ENCODE measurements at regions not wholly inside any gene's neighbourhood (a gene's known extent, or its start where the extent isn't known, plus 50 kb on each side); places are given as distances from the start of the nearest gene placed in this dataset.

GRCh38 chr5:40276426-40277102 is 403.2 kb upstream of the PTGER4 start:
- TF ChIP-seq, protein P1, sequence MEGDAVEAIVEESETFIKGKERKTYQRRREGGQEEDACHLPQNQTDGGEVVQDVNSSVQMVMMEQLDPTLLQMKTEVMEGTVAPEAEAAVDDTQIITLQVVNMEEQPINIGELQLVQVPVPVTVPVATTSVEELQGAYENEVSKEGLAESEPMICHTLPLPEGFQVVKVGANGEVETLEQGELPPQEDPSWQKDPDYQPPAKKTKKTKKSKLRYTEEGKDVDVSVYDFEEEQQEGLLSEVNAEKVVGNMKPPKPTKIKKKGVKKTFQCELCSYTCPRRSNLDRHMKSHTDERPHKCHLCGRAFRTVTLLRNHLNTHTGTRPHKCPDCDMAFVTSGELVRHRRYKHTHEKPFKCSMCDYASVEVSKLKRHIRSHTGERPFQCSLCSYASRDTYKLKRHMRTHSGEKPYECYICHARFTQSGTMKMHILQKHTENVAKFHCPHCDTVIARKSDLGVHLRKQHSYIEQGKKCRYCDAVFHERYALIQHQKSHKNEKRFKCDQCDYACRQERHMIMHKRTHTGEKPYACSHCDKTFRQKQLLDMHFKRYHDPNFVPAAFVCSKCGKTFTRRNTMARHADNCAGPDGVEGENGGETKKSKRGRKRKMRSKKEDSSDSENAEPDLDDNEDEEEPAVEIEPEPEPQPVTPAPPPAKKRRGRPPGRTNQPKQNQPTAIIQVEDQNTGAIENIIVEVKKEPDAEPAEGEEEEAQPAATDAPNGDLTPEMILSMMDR (IDR thresholded peaks at IDR 0.05) = no peak
- H3K4me1 ChIP-seq = no peaks in the 10 kb centered on the region
- H2AFZ ChIP-seq = no peak overlapping the region

DNA sequence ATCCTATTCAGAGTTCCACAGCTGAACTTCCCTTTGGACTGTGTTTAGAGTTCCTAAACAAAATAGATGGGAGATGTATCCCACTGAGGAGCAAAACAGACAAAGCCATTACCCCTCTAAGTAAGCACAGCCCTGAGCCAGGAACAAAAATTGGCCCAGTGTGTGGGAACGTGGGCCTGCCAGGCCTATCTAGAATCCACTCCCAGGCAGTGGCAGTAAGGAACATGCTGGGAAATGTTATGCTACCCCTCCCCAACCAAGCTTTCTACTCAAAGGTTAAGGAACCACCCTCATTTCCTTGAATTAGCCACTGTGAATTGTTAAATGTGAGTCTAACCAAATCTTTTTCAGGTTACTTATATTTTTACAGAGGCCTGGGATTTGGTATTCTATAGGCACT is 405.1 kb upstream of the PTGER4 start:
- Histone ChIP-seq H2AFZ (no peak overlapping the region), H3K27me3 (ENCODE audit: control insufficient read depth, insufficient read depth, low read length) (no peaks in the 10 kb centered on the region), H3K4me1 (no peaks in the 10 kb centered on the region), H3K9ac (no peak overlapping the region), H3K36me3 (ENCODE audit: control insufficient read depth, insufficient read depth, low read length) (no peaks in the 10 kb centered on the region), H3K4me2 (ENCODE audit: low read length) (no peak overlapping the region), H3K79me2 (no peaks in the 10 kb centered on the region), H3K27ac (no peak overlapping the region), H3K9me3 (ENCODE audit: control insufficient read depth, low read length) (no peaks in the 10 kb centered on the region), H3K4me3 (ENCODE audit: low read depth, low read length) (no peak overlapping the region)
- TF ChIP-seq, protein P1 (IDR thresholded peaks at IDR 0.05) = no peak

More at GRCh38 chr5:40276426-40277102, 403.2 kb upstream of the PTGER4 start:
- no peak overlapping the region for H3K27ac ChIP-seq
- no peaks in the 10 kb centered on the region for H3K79me2 ChIP-seq
- H3K9ac ChIP-seq = no peak overlapping the region
- no peak overlapping the region for H3K4me2 ChIP-seq (ENCODE audit: low read length)
- no peaks in the 10 kb centered on the region for H3K36me3 ChIP-seq (ENCODE audit: control insufficient read depth, insufficient read depth, low read length)
- H3K4me3 ChIP-seq (ENCODE audit: low read depth, low read length) = no peak overlapping the region
- H3K27me3 ChIP-seq (ENCODE audit: control insufficient read depth, insufficient read depth, low read length) = no peaks in the 10 kb centered on the region
- no peaks in the 10 kb centered on the region for H3K9me3 ChIP-seq (ENCODE audit: control insufficient read depth, low read length)

- Histone ChIP-seq H3K36me3 (ENCODE audit: control insufficient read depth, insufficient read depth, low read length) (no peaks in the 10 kb centered on the region), H3K4me2 (ENCODE audit: low read length) (no peak overlapping the region), H3K9me3 (ENCODE audit: control insufficient read depth, low read length) (no peaks in the 10 kb centered on the region), H3K27ac (no peak overlapping the region), H3K9ac (no peak overlapping the region), H3K27me3 (ENCODE audit: control insufficient read depth, insufficient read depth, low read length) (no peaks in the 10 kb centered on the region), H2AFZ (no peak overlapping the region), H3K79me2 (no peaks in the 10 kb centered on the region), H3K4me1 (no peaks in the 10 kb centered on the region), H3K4me3 (ENCODE audit: low read depth, low read length) (no peak overlapping the region)
- TF ChIP-seq, protein P1 (IDR thresholded peaks at IDR 0.05) = no peak
Observed at GRCh38 chr5:40273936-40274335, 405.8 kb upstream of the PTGER4 start.

- no peaks in the 10 kb centered on the region for H3K79me2 ChIP-seq
- no peak overlapping the region for H3K4me3 ChIP-seq (ENCODE audit: low read depth, low read length)
- no peaks in the 10 kb centered on the region for H3K4me1 ChIP-seq
- H3K27me3 ChIP-seq (ENCODE audit: control insufficient read depth, insufficient read depth, low read length) = no peaks in the 10 kb centered on the region
- H2AFZ ChIP-seq = no peak overlapping the region
- no peaks in the 10 kb centered on the region for H3K36me3 ChIP-seq (ENCODE audit: control insufficient read depth, insufficient read depth, low read length)
- TF ChIP-seq, protein P1 (IDR thresholded peaks at IDR 0.05) = no peak
- H3K9me3 ChIP-seq (ENCODE audit: control insufficient read depth, low read length) = no peaks in the 10 kb centered on the region
- no peak overlapping the region for H3K9ac ChIP-seq
- no peak overlapping the region for H3K27ac ChIP-seq
- H3K4me2 ChIP-seq (ENCODE audit: low read length) = no peak overlapping the region
Observed at GRCh38 chr5:40271476-40271875, 408.2 kb upstream of the PTGER4 start.

- Histone ChIP-seq H3K9ac (no peak overlapping the region), H3K27me3 (ENCODE audit: control insufficient read depth, insufficient read depth, low read length) (no peaks in the 10 kb centered on the region), H2AFZ (no peak overlapping the region), H3K4me3 (ENCODE audit: low read depth, low read length) (no peak overlapping the region), H3K27ac (no peak overlapping the region), H3K79me2 (no peaks in the 10 kb centered on the region), H3K9me3 (ENCODE audit: control insufficient read depth, low read length) (no peaks in the 10 kb centered on the region), H3K36me3 (ENCODE audit: control insufficient read depth, insufficient read depth, low read length) (no peaks in the 10 kb centered on the region), H3K4me2 (ENCODE audit: low read length) (no peak overlapping the region), H3K4me1 (no peaks in the 10 kb centered on the region)
- TF ChIP-seq, protein P1 (IDR thresholded peaks at IDR 0.05) = no peak
Observed at GRCh38 chr5:40270274-40270845, 409.4 kb upstream of the PTGER4 start.
